IMR-90 (cell line): ENCODE measurements at regions not wholly inside any gene's neighbourhood (a gene's known extent, or its start where the extent isn't known, plus 50 kb on each side); places are given as distances from the start of the nearest gene placed in this dataset.
A peak's percentile ranks its signal among the peaks of the same experiment; 100 is the strongest.

Experiments used
- ATAC-seq: fragments of 200-7000 bp; cut with Tn5 transposase; 2 replicates; pipeline ENCODE4 v1.9.1; 2020; ENCODE audit warnings: low read depth, mild to moderate bottlenecking, moderate library complexity
- BruUV-seq: library from RNA; stranded (reverse); fragments of 400-500 nt; replicated peaks from 2 replicates; lab custom pipeline; 2021; lab: Mats Ljungman, UMichigan
- CTCF ChIA-PET: fragments of 300-600 bp; formaldehyde crosslinking; extraction: SDS; loops from one replicate; lab custom pipeline; 2021; ENCODE audit warnings: antibody characterized with exemption; lab: Yijun Ruan, JAX
- POLR2A ChIA-PET: fragments of 300-600 bp; sonication (Branson Sonifier 250); formaldehyde crosslinking; loops from one replicate; lab custom pipeline; 2022; ENCODE audit warnings: antibody characterized with exemption; ENCODE audit not compliant: unreplicated experiment; lab: Charles Lee
- DNase-seq: peaks from one replicate; pipeline ENCODE4 v3.0.0; 2013
- H2AFZ ChIP-seq: replicated peaks from 2 replicates; pipeline ENCODE3; 2013; ENCODE audit warnings: low read length, mild to moderate bottlenecking; ENCODE audit not compliant: poor library complexity
- H2AK5ac ChIP-seq: 2 replicates; pipeline ENCODE4 v1.6.1; 2013; ENCODE audit warnings: low read depth, low read length, inconsistent platforms
- H2AK9ac ChIP-seq: replicated peaks from 2 replicates; pipeline ENCODE3; 2013; ENCODE audit warnings: mild to moderate bottlenecking, low read depth, low read length, moderate library complexity; ENCODE audit not compliant: poor library complexity
- H2BK120ac ChIP-seq: 2 replicates; pipeline ENCODE4 v1.6.1; 2013; ENCODE audit warnings: low read depth, low read length, inconsistent platforms
- H2BK15ac ChIP-seq: 3 replicates; pipeline ENCODE4 v1.6.1; 2013; ENCODE audit warnings: low read depth, low read length, inconsistent platforms
- H2BK20ac ChIP-seq: 2 replicates; pipeline ENCODE4 v1.6.1; 2013; ENCODE audit warnings: low read depth, mild to moderate bottlenecking, inconsistent platforms, low read length, moderate library complexity
- H2BK5ac ChIP-seq: 2 replicates; pipeline ENCODE4 v1.6.1; 2013; ENCODE audit warnings: mild to moderate bottlenecking, low read depth, low read length, inconsistent platforms; ENCODE audit not compliant: poor library complexity, severe bottlenecking
- H3K14ac ChIP-seq: replicated peaks from 2 replicates; pipeline ENCODE4 v1.6.1; 2013; ENCODE audit warnings: low read depth, low read length, inconsistent platforms
- H3K18ac ChIP-seq: 2 replicates; pipeline ENCODE4 v1.6.1; 2013; ENCODE audit warnings: low read depth, low read length, control low read depth
- H3K23ac ChIP-seq: 2 replicates; pipeline ENCODE4 v1.6.1; 2013; ENCODE audit warnings: low read depth, low read length, inconsistent platforms
- H3K27ac ChIP-seq: 2 replicates; pipeline ENCODE4 v1.5.1; 2013; ENCODE audit warnings: mild to moderate bottlenecking, control low read depth, low read length; ENCODE audit not compliant: insufficient read depth
- H3K27me3 ChIP-seq: 2 replicates; pipeline ENCODE4 v1.6.1; 2013; ENCODE audit warnings: low read length; ENCODE audit not compliant: control insufficient read depth, insufficient read depth
- H3K36me3 ChIP-seq: 2 replicates; pipeline ENCODE4 v1.6.1; 2013; ENCODE audit warnings: low read length, mixed read lengths; ENCODE audit not compliant: control insufficient read depth, insufficient read depth
- H3K4ac ChIP-seq: 2 replicates; pipeline ENCODE4 v1.6.1; 2013; ENCODE audit warnings: low read depth, low read length, inconsistent platforms
- H3K4me1 ChIP-seq: 2 replicates; pipeline ENCODE4 v1.6.1; 2013; ENCODE audit warnings: low read length, mixed read lengths; ENCODE audit not compliant: control insufficient read depth, insufficient read depth
- H3K4me2 ChIP-seq: 2 replicates; pipeline ENCODE4 v1.6.1; 2013; ENCODE audit warnings: low read depth, mild to moderate bottlenecking, control low read depth, low read length, moderate library complexity
- H3K4me3 ChIP-seq: 2 replicates; pipeline ENCODE4 v1.5.1; 2013; ENCODE audit warnings: low read depth, mild to moderate bottlenecking, control low read depth, low read length, moderate library complexity; ENCODE audit not compliant: insufficient read depth
- H3K56ac ChIP-seq: 2 replicates; pipeline ENCODE4 v1.6.1; 2013; ENCODE audit warnings: low read length, inconsistent platforms; ENCODE audit not compliant: insufficient read depth; ENCODE audit errors: extremely low read depth
- H3K79me1 ChIP-seq, 2 experiments: 2 replicates each; pipeline ENCODE4 v1.6.1; 2013; ENCODE audit warnings: low read length in 2 of 2, inconsistent platforms in 1 of 2, low read depth in 1 of 2
- H3K9ac ChIP-seq: 2 replicates; pipeline ENCODE4 v1.6.1; 2013; ENCODE audit warnings: low read depth, low read length, control low read depth
- H3K9me1 ChIP-seq: 2 replicates; pipeline ENCODE4 v1.6.1; 2013; ENCODE audit warnings: low read length, inconsistent platforms; ENCODE audit not compliant: insufficient read depth
- H3K9me3 ChIP-seq: 2 replicates; pipeline ENCODE4 v1.6.1; 2013; ENCODE audit warnings: low read length; ENCODE audit not compliant: control insufficient read depth, insufficient read depth
- H4K20me1 ChIP-seq: 2 replicates; pipeline ENCODE4 v1.6.1; 2013; ENCODE audit warnings: low read length, inconsistent platforms; ENCODE audit not compliant: insufficient read depth
- H4K5ac ChIP-seq: 2 replicates; pipeline ENCODE4 v1.6.1; 2013; ENCODE audit warnings: mild to moderate bottlenecking, low read depth, low read length, control low read depth
- H4K8ac ChIP-seq, 2 experiments: 2 replicates each; pipeline ENCODE4 v1.6.1; 2013; ENCODE audit warnings: low read depth in 2 of 2, low read length in 2 of 2, control low read depth in 1 of 2, inconsistent platforms in 1 of 2
- H4K91ac ChIP-seq: 2 replicates; pipeline ENCODE4 v1.6.1; 2013; ENCODE audit warnings: low read depth, low read length, inconsistent platforms; ENCODE audit not compliant: insufficient read depth
- BHLHE40 ChIP-seq: fragments of 150-350 bp; IDR thresholded peaks from 2 replicates; pipeline ENCODE4 v1.6.1; 2016; ENCODE audit warnings: mild to moderate bottlenecking, low read depth, low read length
- CEBPB ChIP-seq: IDR thresholded peaks from 2 replicates; pipeline ENCODE4 v1.6.1; 2012; ENCODE audit warnings: low read depth, low read length, improper control_type of control experiment
- CHD1 ChIP-seq: IDR thresholded peaks from 2 replicates; pipeline ENCODE4 v1.6.1; 2012; ENCODE audit warnings: low read depth, low read length, improper control_type of control experiment
- CTCF ChIP-seq: conservative IDR thresholded peaks from 2 replicates; pipeline ENCODE4 v1.5.1; 2012; ENCODE audit warnings: mild to moderate bottlenecking, low read depth, low read length, improper control_type of control experiment
- FOS ChIP-seq: fragments of 150-350 bp; IDR thresholded peaks from 2 replicates; pipeline ENCODE4 v1.6.1; 2016; ENCODE audit warnings: low read depth, low read length
- MAFK ChIP-seq: IDR thresholded peaks from 2 replicates; pipeline ENCODE4 v1.6.1; 2012; ENCODE audit warnings: low read depth, low read length, improper control_type of control experiment
- MAZ ChIP-seq: IDR thresholded peaks from 2 replicates; pipeline ENCODE4 v1.6.1; 2012; ENCODE audit warnings: low read depth, mild to moderate bottlenecking, low read length, improper control_type of control experiment, moderate library complexity, borderline replicate concordance
- NFE2L2 ChIP-seq: fragments of 150-350 bp; IDR thresholded peaks from 2 replicates; pipeline ENCODE4 v1.6.1; 2016; ENCODE audit warnings: low read depth, mild to moderate bottlenecking, low read length
- RAD21 ChIP-seq: IDR thresholded peaks from 2 replicates; pipeline ENCODE4 v1.6.1; 2012; ENCODE audit warnings: low read length, improper control_type of control experiment
- RCOR1 ChIP-seq: IDR thresholded peaks from 2 replicates; pipeline ENCODE4 v1.6.1; 2012; ENCODE audit warnings: mild to moderate bottlenecking, low read length, improper control_type of control experiment; ENCODE audit not compliant: insufficient replicate concordance
- RFX5 ChIP-seq: IDR thresholded peaks from 2 replicates; pipeline ENCODE4 v1.8.0; 2012; ENCODE audit warnings: low read depth, mild to moderate bottlenecking, low read length, moderate library complexity
- SMC3 ChIP-seq: fragments of 150-350 bp; IDR thresholded peaks from 2 replicates; pipeline ENCODE4 v1.6.1; 2016; ENCODE audit warnings: low read depth, mild to moderate bottlenecking, antibody characterized with exemption, low read length, moderate library complexity
- WGBS, 2 experiments: methylation state at CpG; one replicate each; pipeline versions ENCODE4 v1.1.5 to v1.1.7; 2013; ENCODE audit warnings: missing lambda C conversion rate in 2 of 2; ENCODE audit not compliant: insufficient read length in 1 of 2; ENCODE audit errors: extremely low coverage in 2 of 2; 5-methylcytosine and 5-hydroxymethylcytosine counted together
- dilution Hi-C: fragments of 300-500 bp; cut with HindIII; formaldehyde crosslinking; loops from one replicate; pipeline ENCODE4 v1.14.3; 2018; ENCODE audit warnings: low sequenced_read_pairs; ENCODE audit not compliant: unreplicated experiment
- in situ Hi-C: fragments of 300-500 bp; cut with MboI; formaldehyde crosslinking; loops from 3 replicates; pipeline ENCODE4 v1.14.3; 2019; ENCODE audit warnings: low sequenced_read_pairs, inconsistent platforms, mixed read lengths
- intact Hi-C: fragments of 100-400 bp; cut with micrococcal nuclease; formaldehyde crosslinking; loops from 2 replicates; pipeline ENCODE4 v1.10.0; 2022
- TF ChIP-seq, protein P1 (sequence below): fragments of 150-350 bp; IDR thresholded peaks from 2 replicates; pipeline ENCODE4 v1.6.1; 2017; ENCODE audit warnings: mild to moderate bottlenecking, antibody characterized with exemption, low read length, low read depth

GRCh38 chr9:91073811-91074771, 272.5 kb downstream of the SYK start:
- Histone ChIP-seq H3K4me1 (peaks cover 15% of the 10 kb centered on the region), H3K23ac (no peak overlapping the region), H3K9me1 (no peaks in the 10 kb centered on the region), H2BK15ac (peak overlapping the region; percentile 56; the same call in 2 of the 3 replicates), H4K91ac (peak overlapping the region; percentile 45; the same call in 1 of the 2 replicates), H3K9ac (no peak overlapping the region), H3K4ac (peak overlapping the region; percentile 53; the same call in 1 of the 2 replicates), H3K4me2 (no peak overlapping the region), H4K20me1 (no peaks in the 10 kb centered on the region; the same call in 1 of the 2 replicates), H3K27me3 (no peaks in the 10 kb centered on the region), H2BK120ac (peak overlapping the region; percentile 40; the same call in 1 of the 2 replicates), H3K18ac (no peak overlapping the region), H4K5ac (no peak overlapping the region), H2AK9ac (peak overlapping the region; percentile 5), H2AFZ (no peak overlapping the region), H3K27ac (no peak overlapping the region), H2BK20ac (no peak overlapping the region; the same call in 1 of the 2 replicates), H3K4me3 (no peak overlapping the region), H3K36me3 (no peaks in the 10 kb centered on the region), H3K56ac (no peak overlapping the region), H2BK5ac (no peak overlapping the region), H2AK5ac (peak overlapping the region; percentile 60), H3K79me1 (no peaks in the 10 kb centered on the region), H4K8ac (no peak overlapping the region; a peak in 1 of 4 replicates), H3K9me3 (peaks cover 2% of the 10 kb centered on the region; the same call in 1 of the 2 replicates), H3K14ac (peak overlapping the region; percentile 31)
- intact Hi-C loops (no loop called here), dilution Hi-C loops (no loop called here), in situ Hi-C loops (no loop called here)
- DNase-seq (no peak), ATAC-seq (no peak)
- POLR2A ChIA-PET: no interaction called here
- CTCF ChIA-PET: no interaction called here
- BruUV-seq: no TSS peak
- WGBS, 2 experiments: 93% methylated on average over 6 of the region's 14 CpGs; no CpG with 5 or more reads in 1 of the 2 experiments
- TF ChIP-seq MAFK (no peak), CHD1 (no peak), MAZ (no peak), BHLHE40 (no peak), RCOR1 (no peak), SMC3 (no peak), NFE2L2 (no peak), RAD21 (no peak), RFX5 (no peak), CTCF (no peak), CEBPB (no peak), FOS (no peak)
- TF ChIP-seq, protein P1, sequence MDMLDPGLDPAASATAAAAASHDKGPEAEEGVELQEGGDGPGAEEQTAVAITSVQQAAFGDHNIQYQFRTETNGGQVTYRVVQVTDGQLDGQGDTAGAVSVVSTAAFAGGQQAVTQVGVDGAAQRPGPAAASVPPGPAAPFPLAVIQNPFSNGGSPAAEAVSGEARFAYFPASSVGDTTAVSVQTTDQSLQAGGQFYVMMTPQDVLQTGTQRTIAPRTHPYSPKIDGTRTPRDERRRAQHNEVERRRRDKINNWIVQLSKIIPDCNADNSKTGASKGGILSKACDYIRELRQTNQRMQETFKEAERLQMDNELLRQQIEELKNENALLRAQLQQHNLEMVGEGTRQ: no peak
